ENCODE measurements at regions not wholly inside any gene's neighbourhood (a gene's known extent, or its start where the extent isn't known, plus 50 kb on each side); places are given as distances from the start of the nearest gene placed in this dataset.

- FAIRE-seq: no peak
Measured at GRCh38 chr17:45688820-45689219, 95.3 kb upstream of the CRHR1 start.

- FAIRE-seq: no peak
Measured at GRCh38 chr17:45689451-45689850, 94.7 kb upstream of the CRHR1 start.

GRCh38 chr17:45690625-45691275 lies 93.4 kb upstream of the CRHR1 start:
- FAIRE-seq: no peak

GRCh38 chr17:45692661-45693060 lies 91.5 kb upstream of the CRHR1 start:
- no peak for FAIRE-seq

GRCh38 chr17:45693792-45694191 lies 90.3 kb upstream of the CRHR1 start:
- no peak for FAIRE-seq

- no peak for FAIRE-seq
Measured at GRCh38 chr17:45696442-45696841, 87.7 kb upstream of the CRHR1 start.

GRCh38 chr17:45697076-45697475 lies 87.0 kb upstream of the CRHR1 start:
- no peak for FAIRE-seq

GRCh38 chr17:45700171-45701090 lies 83.7 kb upstream of the CRHR1 start:
- FAIRE-seq: no peak

GRCh38 chr17:45702666-45703266 lies 81.4 kb upstream of the CRHR1 start:
- FAIRE-seq: no peak

GRCh38 chr17:45703348-45703747 lies 80.8 kb upstream of the CRHR1 start:
- no peak for FAIRE-seq

- no peak for FAIRE-seq
Measured at GRCh38 chr17:45703806-45704205, 80.3 kb upstream of the CRHR1 start.

GRCh38 chr17:45704251-45704650 lies 79.9 kb upstream of the CRHR1 start:
- FAIRE-seq: no peak

GRCh38 chr17:45705123-45706009 lies 78.8 kb upstream of the CRHR1 start:
- no peak for FAIRE-seq

GRCh38 chr17:45706033-45706432 lies 78.1 kb upstream of the CRHR1 start:
- no peak for FAIRE-seq

GRCh38 chr17:45708707-45709290 lies 75.3 kb upstream of the CRHR1 start:
- FAIRE-seq: no peak

GRCh38 chr17:45709728-45710288 lies 74.3 kb upstream of the CRHR1 start:
- FAIRE-seq: no peak

GRCh38 chr17:45715787-45716186 lies 68.3 kb upstream of the CRHR1 start:
- FAIRE-seq: no peak

- FAIRE-seq: no peak
Measured at GRCh38 chr17:45718791-45719190, 65.3 kb upstream of the CRHR1 start.

- no peak for FAIRE-seq
Measured at GRCh38 chr17:45719335-45720071, 64.6 kb upstream of the CRHR1 start.

GRCh38 chr17:45720386-45720785 lies 63.7 kb upstream of the CRHR1 start:
- no peak for FAIRE-seq

GRCh38 chr17:45722161-45722560 lies 62.0 kb upstream of the CRHR1 start:
- FAIRE-seq: no peak

Data from TTC549 (cell line).